NCI-H82 (cell line): ENCODE measurements at regions not wholly inside any gene's neighbourhood (a gene's known extent, or its start where the extent isn't known, plus 50 kb on each side); places are given as distances from the start of the nearest gene placed in this dataset.
"Not testable (repeated sequence)": the region's sequence is repeated elsewhere in the genome, so short reads cannot be mapped to it uniquely, and the experiment has no call there.

Experiments
- DNase-seq: peaks from one replicate; lab custom pipeline; 2025; lab: John Stamatoyannopoulos, UW

GRCh38 chr20:48124960-48125359 lies 339.7 kb upstream of the SULF2 start:
- no peak for DNase-seq

- no peak for DNase-seq
Observed at GRCh38 chr20:48124181-48124782, 339.0 kb upstream of the SULF2 start.

GRCh38 chr20:48120120-48120519 lies 334.8 kb upstream of the SULF2 start:
- DNase-seq: no peak

- not testable (repeated sequence) for DNase-seq
Observed at GRCh38 chr20:48119389-48119788, 334.1 kb upstream of the SULF2 start.

GRCh38 chr20:48115502-48115901 lies 330.2 kb upstream of the SULF2 start:
- DNase-seq: no peak

GRCh38 chr20:48107560-48107959 lies 322.3 kb upstream of the SULF2 start:
- DNase-seq: no peak

GRCh38 chr20:48106428-48106827 lies 321.1 kb upstream of the SULF2 start:
- DNase-seq: no peak

- DNase-seq: peak; percentile 76
Observed at GRCh38 chr20:48105526-48105925, 320.2 kb upstream of the SULF2 start.

GRCh38 chr20:48102931-48103660 lies 317.8 kb upstream of the SULF2 start:
- peak; percentile 66 for DNase-seq

GRCh38 chr20:48102076-48102787 lies 317.0 kb upstream of the SULF2 start:
- DNase-seq: no peak

- DNase-seq: no peak
Observed at GRCh38 chr20:48100483-48100882, 315.2 kb upstream of the SULF2 start.

- DNase-seq: no peak
Observed at GRCh38 chr20:48098866-48099265, 313.6 kb upstream of the SULF2 start.

- peak; percentile 11 for DNase-seq
Observed at GRCh38 chr20:48098099-48098498, 312.8 kb upstream of the SULF2 start.

- no peak for DNase-seq
Observed at GRCh38 chr20:48096957-48097890, 311.9 kb upstream of the SULF2 start.

- DNase-seq: no peak
Observed at GRCh38 chr20:48096212-48096875, 311.1 kb upstream of the SULF2 start.

GRCh38 chr20:48094944-48095343 lies 309.7 kb upstream of the SULF2 start:
- no peak for DNase-seq

- no peak for DNase-seq
Observed at GRCh38 chr20:48094196-48094749, 309.0 kb upstream of the SULF2 start.

- DNase-seq: no peak
Observed at GRCh38 chr20:48092596-48093280, 307.5 kb upstream of the SULF2 start.

- DNase-seq: no peak
Observed at GRCh38 chr20:48090784-48091183, 305.5 kb upstream of the SULF2 start.

- no peak for DNase-seq
Observed at GRCh38 chr20:48090314-48090713, 305.0 kb upstream of the SULF2 start.

GRCh38 chr20:48080583-48080982 lies 295.3 kb upstream of the SULF2 start:
- peak; percentile 59 for DNase-seq
